ENCODE measurements at regions not wholly inside any gene's neighbourhood (a gene's known extent, or its start where the extent isn't known, plus 50 kb on each side); places are given as distances from the start of the nearest gene placed in this dataset.
"Not testable (repeated sequence)": the region's sequence is repeated elsewhere in the genome, so short reads cannot be mapped to it uniquely, and the experiment has no call there.

DNA sequence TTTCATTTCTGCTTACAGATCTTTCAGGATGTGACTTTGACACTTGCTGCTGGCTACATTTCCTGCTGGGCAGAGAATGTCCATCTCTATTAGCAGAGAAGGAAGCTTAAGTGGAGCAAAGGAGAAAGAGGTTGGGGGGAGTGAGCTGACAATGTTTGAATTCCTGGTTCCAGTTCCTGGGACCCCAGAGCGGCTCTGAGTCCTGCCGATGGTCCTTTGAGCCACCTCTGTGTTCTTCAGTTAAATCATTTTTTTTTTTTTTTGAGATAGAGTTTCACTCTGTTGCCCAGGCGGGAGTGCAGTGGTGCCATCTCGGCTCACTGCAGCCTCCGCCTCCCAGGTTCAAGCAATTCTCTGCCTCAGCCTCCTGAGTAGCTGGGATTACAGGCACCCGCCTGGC lies 65.5 kb upstream of the MBOAT1 start:
- TF ChIP-seq, protein P1, sequence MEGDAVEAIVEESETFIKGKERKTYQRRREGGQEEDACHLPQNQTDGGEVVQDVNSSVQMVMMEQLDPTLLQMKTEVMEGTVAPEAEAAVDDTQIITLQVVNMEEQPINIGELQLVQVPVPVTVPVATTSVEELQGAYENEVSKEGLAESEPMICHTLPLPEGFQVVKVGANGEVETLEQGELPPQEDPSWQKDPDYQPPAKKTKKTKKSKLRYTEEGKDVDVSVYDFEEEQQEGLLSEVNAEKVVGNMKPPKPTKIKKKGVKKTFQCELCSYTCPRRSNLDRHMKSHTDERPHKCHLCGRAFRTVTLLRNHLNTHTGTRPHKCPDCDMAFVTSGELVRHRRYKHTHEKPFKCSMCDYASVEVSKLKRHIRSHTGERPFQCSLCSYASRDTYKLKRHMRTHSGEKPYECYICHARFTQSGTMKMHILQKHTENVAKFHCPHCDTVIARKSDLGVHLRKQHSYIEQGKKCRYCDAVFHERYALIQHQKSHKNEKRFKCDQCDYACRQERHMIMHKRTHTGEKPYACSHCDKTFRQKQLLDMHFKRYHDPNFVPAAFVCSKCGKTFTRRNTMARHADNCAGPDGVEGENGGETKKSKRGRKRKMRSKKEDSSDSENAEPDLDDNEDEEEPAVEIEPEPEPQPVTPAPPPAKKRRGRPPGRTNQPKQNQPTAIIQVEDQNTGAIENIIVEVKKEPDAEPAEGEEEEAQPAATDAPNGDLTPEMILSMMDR (conservative IDR thresholded peaks at IDR 0.05; ENCODE audit: low read depth in 2 of 2), result not testable (repeated sequence)
- TF ChIP-seq, protein P2, sequence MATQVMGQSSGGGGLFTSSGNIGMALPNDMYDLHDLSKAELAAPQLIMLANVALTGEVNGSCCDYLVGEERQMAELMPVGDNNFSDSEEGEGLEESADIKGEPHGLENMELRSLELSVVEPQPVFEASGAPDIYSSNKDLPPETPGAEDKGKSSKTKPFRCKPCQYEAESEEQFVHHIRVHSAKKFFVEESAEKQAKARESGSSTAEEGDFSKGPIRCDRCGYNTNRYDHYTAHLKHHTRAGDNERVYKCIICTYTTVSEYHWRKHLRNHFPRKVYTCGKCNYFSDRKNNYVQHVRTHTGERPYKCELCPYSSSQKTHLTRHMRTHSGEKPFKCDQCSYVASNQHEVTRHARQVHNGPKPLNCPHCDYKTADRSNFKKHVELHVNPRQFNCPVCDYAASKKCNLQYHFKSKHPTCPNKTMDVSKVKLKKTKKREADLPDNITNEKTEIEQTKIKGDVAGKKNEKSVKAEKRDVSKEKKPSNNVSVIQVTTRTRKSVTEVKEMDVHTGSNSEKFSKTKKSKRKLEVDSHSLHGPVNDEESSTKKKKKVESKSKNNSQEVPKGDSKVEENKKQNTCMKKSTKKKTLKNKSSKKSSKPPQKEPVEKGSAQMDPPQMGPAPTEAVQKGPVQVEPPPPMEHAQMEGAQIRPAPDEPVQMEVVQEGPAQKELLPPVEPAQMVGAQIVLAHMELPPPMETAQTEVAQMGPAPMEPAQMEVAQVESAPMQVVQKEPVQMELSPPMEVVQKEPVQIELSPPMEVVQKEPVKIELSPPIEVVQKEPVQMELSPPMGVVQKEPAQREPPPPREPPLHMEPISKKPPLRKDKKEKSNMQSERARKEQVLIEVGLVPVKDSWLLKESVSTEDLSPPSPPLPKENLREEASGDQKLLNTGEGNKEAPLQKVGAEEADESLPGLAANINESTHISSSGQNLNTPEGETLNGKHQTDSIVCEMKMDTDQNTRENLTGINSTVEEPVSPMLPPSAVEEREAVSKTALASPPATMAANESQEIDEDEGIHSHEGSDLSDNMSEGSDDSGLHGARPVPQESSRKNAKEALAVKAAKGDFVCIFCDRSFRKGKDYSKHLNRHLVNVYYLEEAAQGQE (IDR thresholded peaks at IDR 0.05; ENCODE audit: unreplicated experiment), result not testable (repeated sequence)
- TF ChIP-seq POLR2AphosphoS5 (IDR thresholded peaks at IDR 0.05; ENCODE audit: low read depth); EZH2 (IDR thresholded peaks at IDR 0.05; ENCODE audit: low read depth, unreplicated experiment): not testable (repeated sequence)
